ENCODE measurements at regions not wholly inside any gene's neighbourhood (a gene's known extent, or its start where the extent isn't known, plus 50 kb on each side); places are given as distances from the start of the nearest gene placed in this dataset.

DNA sequence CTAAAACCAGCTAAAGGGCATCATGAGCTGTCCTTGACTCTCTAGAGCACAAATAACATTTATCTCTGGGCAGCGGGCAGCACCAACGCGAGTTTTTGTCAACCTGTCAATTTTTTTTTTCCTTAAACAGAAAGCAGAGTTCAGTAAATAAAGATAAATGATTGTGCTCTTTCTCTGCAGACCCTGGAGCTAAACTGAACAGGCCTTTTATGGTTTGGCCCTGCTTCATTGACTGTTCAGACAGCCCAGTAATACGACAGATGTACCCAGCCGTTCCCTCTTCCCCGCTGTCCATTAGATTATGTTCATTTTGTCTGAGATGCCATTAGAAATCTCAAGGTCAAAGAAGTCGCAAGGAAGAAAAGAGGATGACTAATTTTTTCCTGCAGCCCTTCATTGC is 280.5 kb upstream of the PIK3C3 start:
- no peaks in the 10 kb centered on the region for H3K27me3 ChIP-seq
- no peaks in the 10 kb centered on the region for H3K79me2 ChIP-seq (ENCODE audit: low read depth)
- no peaks in the 10 kb centered on the region for H3K9me3 ChIP-seq (ENCODE audit: low read depth)
- Mint-ChIP-seq H3K27me3 (ENCODE audit: insufficient read depth, low read depth) (no peaks in the 10 kb centered on the region), H3K27ac (no peak overlapping the region), H3K9me3 (no peaks in the 10 kb centered on the region), H3K36me3 (no peaks in the 10 kb centered on the region), H3K4me1 (peaks cover 5% of the 10 kb centered on the region), H3K4me3 (no peak overlapping the region)
- no peak overlapping the region for H3K27ac ChIP-seq
- H2AFZ ChIP-seq (replicated peaks), result no peak overlapping the region
- H3K36me3 ChIP-seq, result no peaks in the 10 kb centered on the region
- H3K4me3 ChIP-seq, result no peak overlapping the region
- no peaks in the 10 kb centered on the region for H4K20me1 ChIP-seq (ENCODE audit: low read depth)
- H3K9ac ChIP-seq, result no peak overlapping the region
- H3K4me1 ChIP-seq, result no peaks in the 10 kb centered on the region
- no peaks in the 10 kb centered on the region for H3F3A ChIP-seq (ENCODE audit: low read depth)
- no peak overlapping the region for H3K4me2 ChIP-seq
- TF ChIP-seq EZH2 (IDR thresholded peaks at IDR 0.05) (no peak), EZH2phosphoT487 (IDR thresholded peaks at IDR 0.05) (no peak)
- TF ChIP-seq, protein P1, sequence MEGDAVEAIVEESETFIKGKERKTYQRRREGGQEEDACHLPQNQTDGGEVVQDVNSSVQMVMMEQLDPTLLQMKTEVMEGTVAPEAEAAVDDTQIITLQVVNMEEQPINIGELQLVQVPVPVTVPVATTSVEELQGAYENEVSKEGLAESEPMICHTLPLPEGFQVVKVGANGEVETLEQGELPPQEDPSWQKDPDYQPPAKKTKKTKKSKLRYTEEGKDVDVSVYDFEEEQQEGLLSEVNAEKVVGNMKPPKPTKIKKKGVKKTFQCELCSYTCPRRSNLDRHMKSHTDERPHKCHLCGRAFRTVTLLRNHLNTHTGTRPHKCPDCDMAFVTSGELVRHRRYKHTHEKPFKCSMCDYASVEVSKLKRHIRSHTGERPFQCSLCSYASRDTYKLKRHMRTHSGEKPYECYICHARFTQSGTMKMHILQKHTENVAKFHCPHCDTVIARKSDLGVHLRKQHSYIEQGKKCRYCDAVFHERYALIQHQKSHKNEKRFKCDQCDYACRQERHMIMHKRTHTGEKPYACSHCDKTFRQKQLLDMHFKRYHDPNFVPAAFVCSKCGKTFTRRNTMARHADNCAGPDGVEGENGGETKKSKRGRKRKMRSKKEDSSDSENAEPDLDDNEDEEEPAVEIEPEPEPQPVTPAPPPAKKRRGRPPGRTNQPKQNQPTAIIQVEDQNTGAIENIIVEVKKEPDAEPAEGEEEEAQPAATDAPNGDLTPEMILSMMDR (IDR thresholded peaks at IDR 0.05), result no peak
- DNase-seq (ENCODE audit: low spot score), result no peak

GRCh38 chr18:41666231-41666630 is 288.8 kb upstream of the PIK3C3 start:
- DNase-seq (ENCODE audit: low spot score), result no peak
- Histone ChIP-seq H4K20me1 (ENCODE audit: low read depth) (no peaks in the 10 kb centered on the region), H3K79me2 (ENCODE audit: low read depth) (no peaks in the 10 kb centered on the region), H3K9ac (no peak overlapping the region), H3K4me2 (no peak overlapping the region), H2AFZ (replicated peaks) (no peak overlapping the region), H3K9me3 (ENCODE audit: low read depth) (no peaks in the 10 kb centered on the region), H3F3A (ENCODE audit: low read depth) (no peaks in the 10 kb centered on the region), H3K36me3 (no peaks in the 10 kb centered on the region), H3K4me1 (no peaks in the 10 kb centered on the region), H3K4me3 (no peak overlapping the region), H3K27ac (no peak overlapping the region), H3K27me3 (no peaks in the 10 kb centered on the region)
- TF ChIP-seq, protein P1 (IDR thresholded peaks at IDR 0.05), result no peak
- TF ChIP-seq EZH2phosphoT487 (IDR thresholded peaks at IDR 0.05) (no peak), EZH2 (IDR thresholded peaks at IDR 0.05) (no peak)
- H3K27ac Mint-ChIP-seq, result no peak overlapping the region
- H3K4me3 Mint-ChIP-seq, result no peak overlapping the region
- H3K36me3 Mint-ChIP-seq, result no peaks in the 10 kb centered on the region
- no peaks in the 10 kb centered on the region for H3K4me1 Mint-ChIP-seq
- peaks cover 2% of the 10 kb centered on the region for H3K9me3 Mint-ChIP-seq
- no peaks in the 10 kb centered on the region for H3K27me3 Mint-ChIP-seq (ENCODE audit: insufficient read depth, low read depth)

- H3K27ac Mint-ChIP-seq, result no peak overlapping the region
- no peaks in the 10 kb centered on the region for H3K27me3 Mint-ChIP-seq (ENCODE audit: insufficient read depth, low read depth)
- no peak overlapping the region for H3K4me3 Mint-ChIP-seq
- TF ChIP-seq, protein P1 (IDR thresholded peaks at IDR 0.05), result no peak
- TF ChIP-seq EZH2 (IDR thresholded peaks at IDR 0.05) (no peak), EZH2phosphoT487 (IDR thresholded peaks at IDR 0.05) (no peak)
- H3K4me2 ChIP-seq, result no peak overlapping the region
- H3F3A ChIP-seq (ENCODE audit: low read depth), result no peaks in the 10 kb centered on the region
- DNase-seq (ENCODE audit: low spot score), result no peak
- peaks cover 2% of the 10 kb centered on the region for H3K9me3 Mint-ChIP-seq
- H4K20me1 ChIP-seq (ENCODE audit: low read depth), result no peaks in the 10 kb centered on the region
- H3K9ac ChIP-seq, result no peak overlapping the region
- H2AFZ ChIP-seq (replicated peaks), result no peak overlapping the region
- H3K27me3 ChIP-seq, result no peaks in the 10 kb centered on the region
- H3K27ac ChIP-seq, result no peak overlapping the region
- no peak overlapping the region for H3K4me3 ChIP-seq
- H3K36me3 Mint-ChIP-seq, result no peaks in the 10 kb centered on the region
- H3K9me3 ChIP-seq (ENCODE audit: low read depth), result no peaks in the 10 kb centered on the region
- no peaks in the 10 kb centered on the region for H3K79me2 ChIP-seq (ENCODE audit: low read depth)
- peaks cover 4% of the 10 kb centered on the region for H3K4me1 Mint-ChIP-seq
- peaks cover under 1% of the 10 kb centered on the region for H3K4me1 ChIP-seq
- H3K36me3 ChIP-seq, result no peaks in the 10 kb centered on the region
Measured at GRCh38 chr18:41665210-41665609, 289.8 kb upstream of the PIK3C3 start.
